K562 (cell line): ENCODE measurements at regions not wholly inside any gene's neighbourhood (a gene's known extent, or its start where the extent isn't known, plus 50 kb on each side); places are given as distances from the start of the nearest gene placed in this dataset.

ENCODE experiments used
- ATAC-seq: fragments of 200-7000 bp; cut with Tn5 transposase; 3 replicates; pipeline ENCODE4 v1.9.1; 2020; ENCODE audit warnings: moderate library complexity
- BruUV-seq: library from RNA; stranded (reverse); fragments of 400-500 nt; replicated peaks from 2 replicates; lab custom pipeline; 2021; lab: Mats Ljungman, UMichigan
- CTCF ChIA-PET: fragments of 300-600 bp; formaldehyde crosslinking; extraction: SDS; loops from one replicate; lab custom pipeline; 2021; ENCODE audit warnings: low intra/inter-chr PET ratio; lab: Yijun Ruan, JAX
- POLR2A ChIA-PET: fragments of 300-600, 350-650 bp; sonication (Branson Sonifier 250); formaldehyde crosslinking; extraction: SDS; loops from one replicate; lab custom pipeline; 2021; ENCODE audit warnings: antibody characterized with exemption, inconsistent platforms; lab: Yijun Ruan, JAX
- DNase-seq, 4 experiments: peaks; one replicate each; pipeline versions ENCODE4 v3.0.0 to v3.0.0-alpha.2; 2011 to 2018; ENCODE audit warnings: low spot score in 3 of 4, mixed read lengths in 3 of 4; ENCODE audit errors: extremely low read depth in 1 of 4
- FAIRE-seq: peaks from 2 replicates; lab custom pipeline; 2011; peaks lifted over from hg19 to GRCh38; lab: Jason Lieb, UNC
- H2AFZ ChIP-seq: 2 replicates; pipeline ENCODE4 v1.6.0; 2011; ENCODE audit warnings: low read depth, low read length, control low read depth, inconsistent platforms
- H3K27ac ChIP-seq: fragments of 200-600 bp; 3 replicates; pipeline ENCODE4 v1.8.0; 2011; ENCODE audit warnings: low read depth, mild to moderate bottlenecking, control low read depth, inconsistent platforms, low read length, moderate library complexity, mixed read lengths; ENCODE audit errors: extremely low read depth
- H3K27me3 ChIP-seq, 2 experiments: fragments of 300-600 bp in 1 of 2; 2 replicates in 1 of 2; 3 replicates in 1 of 2; pipeline versions ENCODE4 v1.6.0 to v1.8.0; 2011; ENCODE audit warnings: inconsistent platforms in 2 of 2, low read length in 2 of 2, mild to moderate bottlenecking in 1 of 2, mixed read lengths in 1 of 2, moderate library complexity in 1 of 2; ENCODE audit not compliant: control insufficient read depth in 2 of 2, insufficient read depth in 2 of 2
- H3K36me3 ChIP-seq: fragments of 300-600 bp; 3 replicates; pipeline ENCODE4 v1.8.0; 2011; ENCODE audit warnings: mild to moderate bottlenecking, low read length, inconsistent platforms; ENCODE audit not compliant: control insufficient read depth, insufficient read depth
- H3K4me1 ChIP-seq, 2 experiments: fragments of 200-600 bp in 1 of 2; replicated peaks in 1 of 2; 2 replicates in 1 of 2; 3 replicates in 1 of 2; pipeline versions ENCODE4 v1.5.1 to v1.8.0; 2011; ENCODE audit warnings: inconsistent platforms in 2 of 2, low read length in 2 of 2, mild to moderate bottlenecking in 1 of 2, mixed read lengths in 1 of 2, moderate library complexity in 1 of 2; ENCODE audit not compliant: control insufficient read depth in 2 of 2, insufficient read depth in 2 of 2
- H3K4me2 ChIP-seq: 2 replicates; pipeline ENCODE4 v1.6.1; 2011; ENCODE audit warnings: low read length, control low read depth, inconsistent platforms, mixed read lengths; ENCODE audit not compliant: insufficient read depth
- H3K4me3 ChIP-seq: fragments of 200-600 bp; sonication (generic), shearing (Covaris generic); 2 replicates; pipeline ENCODE4 v1.5.1; 2016; ENCODE audit warnings: control low read depth, inconsistent platforms
- H3K79me2 ChIP-seq: fragments of 200-600 bp; 3 replicates; pipeline ENCODE4 v1.8.0; 2011; ENCODE audit warnings: low read length, inconsistent platforms; ENCODE audit not compliant: control insufficient read depth, insufficient read depth
- H3K9ac ChIP-seq, 2 experiments: 2 replicates each; pipeline versions ENCODE4 v1.6.0 to v1.6.1; 2011; ENCODE audit warnings: low read depth in 2 of 2, low read length in 2 of 2, control low read depth in 1 of 2, inconsistent platforms in 1 of 2, mild to moderate bottlenecking in 1 of 2, mixed read lengths in 1 of 2; ENCODE audit not compliant: insufficient read depth in 1 of 2
- H3K9me1 ChIP-seq: one replicate; pipeline ENCODE4 v1.6.0; 2011; ENCODE audit warnings: inconsistent platforms, mild to moderate bottlenecking, low read length, moderate library complexity; ENCODE audit not compliant: control insufficient read depth, insufficient read depth
- H3K9me3 ChIP-seq: replicated peaks from 2 replicates; pipeline ENCODE4 v1.5.1; 2011; ENCODE audit warnings: low read depth, low read length, inconsistent platforms; ENCODE audit not compliant: control insufficient read depth, insufficient read depth
- H4K20me1 ChIP-seq: replicated peaks from 2 replicates; pipeline ENCODE4 v1.6.1; 2011; ENCODE audit warnings: low read length, inconsistent platforms, mixed read lengths; ENCODE audit not compliant: control insufficient read depth, insufficient read depth
- EZH2 ChIP-seq: IDR thresholded peaks from 2 replicates; pipeline ENCODE4 v1.6.1; 2012; ENCODE audit warnings: low read depth, mild to moderate bottlenecking, inconsistent platforms, low read length, borderline replicate concordance
- IFI16 ChIP-seq: fragments of 250-450 bp; sonication (Bioruptor Pico); IDR thresholded peaks from 2 replicates; pipeline ENCODE4 v2.1.2; 2022; ENCODE audit warnings: mild to moderate bottlenecking, inconsistent platforms
- KDM1A ChIP-seq, 2 experiments: fragments of 450-650 bp; IDR thresholded peaks; 2 replicates each; pipeline ENCODE4 v1.6.1; 2016; ENCODE audit warnings: mild to moderate bottlenecking in 2 of 2
- THRAP3 ChIP-seq: fragments of 450-650 bp; IDR thresholded peaks from 2 replicates; pipeline ENCODE4 v1.6.1; 2016; ENCODE audit warnings: mild to moderate bottlenecking, inconsistent platforms, borderline replicate concordance
- WGBS: fragments of 100-300 bp; shearing (Covaris generic); methylation state at CpG from one replicate; pipeline ENCODE4 v1.1.6; 2016; ENCODE audit warnings: low coverage, mixed read lengths; ENCODE audit not compliant: insufficient coverage; ENCODE audit errors: missing lambda C conversion rate; 5-methylcytosine and 5-hydroxymethylcytosine counted together
- in situ Hi-C: fragments of 300-500 bp; cut with MboI; formaldehyde crosslinking; loops from 4 replicates; pipeline ENCODE4 v1.15.0; 2018; ENCODE audit warnings: inconsistent platforms, mixed read lengths
- intact Hi-C: fragments of 100-400 bp; cut with micrococcal nuclease; formaldehyde crosslinking; loops from 2 replicates; pipeline ENCODE4 v1.14.2; 2022
- TF ChIP-seq, protein P1 (sequence below): fragments of 250-450 bp; sonication (Bioruptor Pico); IDR thresholded peaks from 2 replicates; pipeline ENCODE4 v1.4.0; 2020; ENCODE audit warnings: mild to moderate bottlenecking, moderate library complexity

DNA sequence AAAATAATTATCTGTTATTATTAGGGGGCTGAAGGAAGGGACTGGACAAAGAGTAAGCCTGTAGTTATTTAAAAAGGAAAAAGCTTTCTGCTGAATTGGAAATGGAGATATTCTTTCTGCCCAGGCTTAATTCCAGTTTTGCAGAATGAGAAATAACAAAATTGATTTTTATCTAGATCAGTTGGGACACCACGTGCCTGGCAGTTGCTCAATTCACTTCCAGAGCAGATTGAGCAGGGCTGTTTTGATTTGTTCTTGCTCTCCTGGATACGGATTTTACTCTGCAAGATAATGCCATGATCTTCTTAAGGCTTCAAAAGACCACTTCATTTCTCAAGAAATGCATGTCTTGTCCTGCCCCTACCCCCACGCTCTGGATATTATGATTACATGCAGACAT lies 524.3 kb downstream of the TCERG1L start:
- H2AFZ ChIP-seq = no peak overlapping the region
- 6% methylated on average over 2 of the region's 3 CpGs for WGBS
- TF ChIP-seq IFI16 (CRISPR knock-in tag) = no peak
- TF ChIP-seq, protein P1, sequence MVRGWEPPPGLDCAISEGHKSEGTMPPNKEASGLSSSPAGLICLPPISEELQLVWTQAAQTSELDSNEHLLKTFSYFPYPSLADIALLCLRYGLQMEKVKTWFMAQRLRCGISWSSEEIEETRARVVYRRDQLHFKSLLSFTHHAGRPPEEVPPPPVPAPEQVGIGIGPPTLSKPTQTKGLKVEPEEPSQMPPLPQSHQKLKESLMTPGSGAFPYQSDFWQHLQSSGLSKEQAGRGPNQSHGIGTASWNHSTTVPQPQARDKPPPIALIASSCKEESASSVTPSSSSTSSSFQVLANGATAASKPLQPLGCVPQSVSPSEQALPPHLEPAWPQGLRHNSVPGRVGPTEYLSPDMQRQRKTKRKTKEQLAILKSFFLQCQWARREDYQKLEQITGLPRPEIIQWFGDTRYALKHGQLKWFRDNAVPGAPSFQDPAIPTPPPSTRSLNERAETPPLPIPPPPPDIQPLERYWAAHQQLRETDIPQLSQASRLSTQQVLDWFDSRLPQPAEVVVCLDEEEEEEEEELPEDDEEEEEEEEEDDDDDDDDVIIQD (CRISPR knock-in tag) = no peak
- no peak for TF ChIP-seq KDM1A (IDR thresholded peaks at IDR 0.05)
- TF ChIP-seq EZH2 = no peak
- no peaks in the 10 kb centered on the region for H3K4me1 ChIP-seq
- no peaks in the 10 kb centered on the region for H3K79me2 ChIP-seq
- H3K27me3 ChIP-seq = peaks cover 0 to 9% of the 10 kb centered on the region in 2 experiments; a peak in 1 of 5 replicates
- no peak for DNase-seq
- intact Hi-C loops = no loop called here
- no peak for FAIRE-seq
- no peaks in the 10 kb centered on the region for H3K9me1 ChIP-seq
- no peaks in the 10 kb centered on the region for H3K36me3 ChIP-seq
- H3K9ac ChIP-seq = no peak overlapping the region
- no peak for ATAC-seq
- ChIA-PET CTCF (no interaction called here), POLR2A (no interaction called here)
- H3K4me3 ChIP-seq = no peak overlapping the region
- no peaks in the 10 kb centered on the region for H3K9me3 ChIP-seq
- in situ Hi-C loops = no loop called here
- H4K20me1 ChIP-seq = no peaks in the 10 kb centered on the region
- no peak overlapping the region for H3K4me2 ChIP-seq
- no TSS peak for BruUV-seq
- no peak overlapping the region for H3K27ac ChIP-seq

DNA sequence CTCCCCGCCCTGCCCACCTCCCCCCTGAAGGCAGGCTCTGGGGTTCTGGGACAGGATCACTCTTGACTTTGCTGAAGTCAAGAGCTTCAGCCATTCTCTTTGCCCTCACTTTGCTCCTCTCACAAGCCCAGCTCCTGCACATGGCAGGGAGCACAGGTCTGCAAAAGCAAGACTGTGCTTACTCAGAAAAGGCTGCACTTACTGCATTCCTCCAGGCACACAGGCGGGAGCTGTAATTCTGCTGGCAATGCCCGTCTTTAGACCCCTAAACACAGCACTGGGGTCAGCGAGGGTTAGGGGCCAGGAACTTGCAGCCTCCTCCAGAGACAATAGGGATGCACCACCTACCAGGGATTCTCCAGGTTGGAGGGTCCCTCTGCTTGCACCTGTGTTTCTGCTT lies 523.7 kb downstream of the TCERG1L start:
- Histone ChIP-seq H3K79me2 (no peaks in the 10 kb centered on the region), H3K27me3 (peaks cover 0 to 6% of the 10 kb centered on the region in 2 experiments; a peak in 1 of 5 replicates), H3K9me1 (no peaks in the 10 kb centered on the region), H3K9me3 (no peaks in the 10 kb centered on the region), H3K4me2 (no peak overlapping the region), H3K4me3 (no peak overlapping the region), H3K9ac (no peak overlapping the region), H3K27ac (no peak overlapping the region), H2AFZ (no peak overlapping the region), H3K36me3 (no peaks in the 10 kb centered on the region), H3K4me1 (no peaks in the 10 kb centered on the region), H4K20me1 (no peaks in the 10 kb centered on the region)
- DNase-seq (no peak), FAIRE-seq (no peak), ATAC-seq (no peak)
- no peak for TF ChIP-seq THRAP3
- CTCF ChIA-PET = no interaction called here
- intact Hi-C loops = no loop called here
- in situ Hi-C loops = no loop called here
- POLR2A ChIA-PET = no interaction called here
- no TSS peak for BruUV-seq
- no CpG with 5 or more reads among the region's 4 CpGs for WGBS
